Fibroblast of lung (primary cell): ENCODE measurements at regions not wholly inside any gene's neighbourhood (a gene's known extent, or its start where the extent isn't known, plus 50 kb on each side); places are given as distances from the start of the nearest gene placed in this dataset.

Experiments used
- DNase-seq, 2 donors: peaks; one replicate each; pipeline versions ENCODE4 v3.0.0 to v3.0.0-alpha.2; 2010; ENCODE audit warnings: low read depth in 2 of 2
- H2AFZ ChIP-seq: 2 replicates; pipeline ENCODE4 v1.5.1; 2012; ENCODE audit warnings: low read length, control low read depth, inconsistent platforms
- H3K27ac ChIP-seq: 2 replicates; pipeline ENCODE4 v1.5.1; 2011; ENCODE audit warnings: low read length, control low read depth; ENCODE audit not compliant: insufficient read depth
- H3K27me3 ChIP-seq: 2 replicates; pipeline ENCODE4 v1.5.1; 2011; ENCODE audit warnings: mild to moderate bottlenecking, low read length; ENCODE audit not compliant: control insufficient read depth, insufficient read depth
- H3K36me3 ChIP-seq: 2 replicates; pipeline ENCODE4 v1.5.1; 2011; ENCODE audit warnings: low read length; ENCODE audit not compliant: control insufficient read depth, insufficient read depth
- H3K4me1 ChIP-seq: 2 replicates; pipeline ENCODE4 v1.5.1; 2011; ENCODE audit warnings: low read length; ENCODE audit not compliant: control insufficient read depth, insufficient read depth; ENCODE audit errors: extremely low read depth
- H3K4me2 ChIP-seq: 2 replicates; pipeline ENCODE4 v1.5.1; 2011; ENCODE audit warnings: low read length, control low read depth; ENCODE audit not compliant: insufficient read depth; ENCODE audit errors: extremely low read depth
- H3K4me3 ChIP-seq, 4 experiments: fragments of 200-600 bp in 1 of 4; sonication (generic) in 1 of 4; replicated peaks in 1 of 4; 2 replicates each; pipeline ENCODE4 v1.5.1; 2011 to 2016; ENCODE audit warnings: low read length in 4 of 4, low read depth in 3 of 4, mild to moderate bottlenecking in 3 of 4, control low read depth in 2 of 4, inconsistent platforms in 1 of 4, mixed read lengths in 1 of 4; ENCODE audit not compliant: insufficient read depth in 1 of 4; ENCODE audit errors: control extremely low read depth in 1 of 4
- H3K79me2 ChIP-seq: 2 replicates; pipeline ENCODE4 v1.5.1; 2012; ENCODE audit warnings: mild to moderate bottlenecking, low read length, inconsistent platforms; ENCODE audit not compliant: control insufficient read depth, insufficient read depth
- H3K9ac ChIP-seq: 2 replicates; pipeline ENCODE4 v1.5.1; 2011; ENCODE audit warnings: mild to moderate bottlenecking, low read length, control low read depth; ENCODE audit not compliant: insufficient read depth
- H3K9me3 ChIP-seq: 2 replicates; pipeline ENCODE4 v1.5.1; 2012; ENCODE audit warnings: low read depth, low read length; ENCODE audit not compliant: control insufficient read depth, insufficient read depth
- H4K20me1 ChIP-seq: 2 replicates; pipeline ENCODE4 v1.5.1; 2011; ENCODE audit warnings: low read length; ENCODE audit not compliant: control insufficient read depth, insufficient read depth; ENCODE audit errors: extremely low read depth
- CTCF ChIP-seq, 2 donors: IDR thresholded peaks in 1 of 2; conservative IDR thresholded peaks in 1 of 2; 1 replicate in 1 of 2; 2 replicates in 1 of 2; pipeline ENCODE4 v1.5.1; 2011 to 2012; ENCODE audit warnings: low read length in 2 of 2, control low read depth in 1 of 2, inconsistent platforms in 1 of 2, low read depth in 1 of 2, mild to moderate bottlenecking in 1 of 2
- EZH2 ChIP-seq: IDR thresholded peaks from 2 replicates; pipeline ENCODE4 v1.5.1; 2012; ENCODE audit warnings: low read length, control low read depth, mild to moderate bottlenecking; ENCODE audit errors: missing control alignments

GRCh38 chrX:78383594-78383993 is 56.2 kb upstream of the CYSLTR1 start:
- Histone ChIP-seq H3K4me3 (no peak overlapping the region), H3K36me3 (no peaks in the 10 kb centered on the region), H3K27me3 (no peaks in the 10 kb centered on the region), H4K20me1 (no peaks in the 10 kb centered on the region), H3K79me2 (no peaks in the 10 kb centered on the region), H3K4me2 (no peak overlapping the region), H2AFZ (no peak overlapping the region), H3K4me1 (no peaks in the 10 kb centered on the region), H3K27ac (no peak overlapping the region), H3K9me3 (no peaks in the 10 kb centered on the region), H3K9ac (no peak overlapping the region)
- DNase-seq = no peak
- TF ChIP-seq EZH2 = no peak
- no peak for TF ChIP-seq CTCF (conservative IDR thresholded peaks at IDR 0.05 in 1 of 2, IDR thresholded peaks at IDR 0.05 in 1 of 2; ENCODE audit: low read depth in 1 of 2, low read length in 2 of 2)

- Histone ChIP-seq H3K4me3 (no peak overlapping the region), H4K20me1 (no peaks in the 10 kb centered on the region), H3K9ac (no peak overlapping the region), H3K36me3 (no peaks in the 10 kb centered on the region), H3K4me1 (no peaks in the 10 kb centered on the region), H2AFZ (no peak overlapping the region), H3K79me2 (no peaks in the 10 kb centered on the region), H3K27ac (no peak overlapping the region), H3K9me3 (no peaks in the 10 kb centered on the region), H3K4me2 (no peak overlapping the region), H3K27me3 (no peaks in the 10 kb centered on the region)
- DNase-seq = no peak
- TF ChIP-seq EZH2 = no peak
- TF ChIP-seq CTCF (conservative IDR thresholded peaks at IDR 0.05 in 1 of 2, IDR thresholded peaks at IDR 0.05 in 1 of 2; ENCODE audit: low read depth in 1 of 2, low read length in 2 of 2) = no peak
Measured at GRCh38 chrX:78378476-78379115, 51.2 kb upstream of the CYSLTR1 start.
